GM18861 (cell line): ENCODE measurements at regions not wholly inside any gene's neighbourhood (a gene's known extent, or its start where the extent isn't known, plus 50 kb on each side); places are given as distances from the start of the nearest gene placed in this dataset.
A peak's percentile ranks its signal among the peaks of the same experiment; 100 is the strongest.

Experiments
- ATAC-seq: cut with Tn5 transposase; IDR thresholded peaks from one replicate; pipeline ENCODE4 v1.9.1; 2021; ENCODE audit not compliant: unreplicated experiment

GRCh38 chr16:79339863-79340262 lies 260.7 kb downstream of the MAF start:
- ATAC-seq = no peak

GRCh38 chr16:79337906-79338305 lies 262.6 kb downstream of the MAF start:
- no peak for ATAC-seq

DNA sequence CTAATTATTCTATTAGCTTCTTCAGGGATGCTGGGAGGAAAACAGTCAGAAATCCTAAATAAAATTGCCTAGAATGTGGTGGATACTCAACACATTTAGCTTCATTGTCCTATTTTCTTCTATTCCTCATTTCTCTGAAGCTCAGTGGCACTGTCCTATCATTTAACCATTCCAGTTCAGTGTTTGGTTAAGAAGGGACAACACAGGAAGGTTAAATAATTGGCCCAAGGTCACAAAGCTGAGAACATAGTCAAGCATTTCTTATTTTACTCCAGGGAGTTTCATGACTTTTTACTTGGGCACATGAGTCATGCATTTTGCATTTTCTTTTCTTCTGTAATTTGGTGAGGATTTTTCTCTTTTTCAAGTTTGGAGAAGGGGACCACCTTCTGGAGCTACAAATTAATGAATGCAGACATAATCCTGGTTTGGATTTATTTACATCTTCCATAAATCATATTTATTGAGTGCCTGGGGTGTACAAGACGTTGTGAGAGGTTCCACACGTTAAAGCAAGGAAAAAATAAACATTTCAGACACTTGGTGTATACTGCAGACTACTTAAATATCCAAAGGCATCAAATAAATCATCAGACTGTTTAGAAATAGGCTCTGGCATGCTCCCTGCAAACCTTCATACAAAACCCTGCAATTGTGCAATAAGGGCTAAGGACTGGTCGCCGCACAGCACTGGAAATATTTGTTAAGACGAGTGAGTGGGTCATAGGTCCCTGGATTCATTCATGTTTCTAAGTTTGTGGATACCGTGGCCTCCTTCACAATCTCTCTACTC lies 263.9 kb downstream of the MAF start:
- no peak for ATAC-seq

GRCh38 chr16:79334127-79334526 lies 266.4 kb downstream of the MAF start:
- ATAC-seq = no peak

- no peak for ATAC-seq
These were observed 269.5 kb downstream of the MAF start for GRCh38 chr16:79331066-79331465.

GRCh38 chr16:79329967-79330366 lies 270.6 kb downstream of the MAF start:
- ATAC-seq = no peak

DNA sequence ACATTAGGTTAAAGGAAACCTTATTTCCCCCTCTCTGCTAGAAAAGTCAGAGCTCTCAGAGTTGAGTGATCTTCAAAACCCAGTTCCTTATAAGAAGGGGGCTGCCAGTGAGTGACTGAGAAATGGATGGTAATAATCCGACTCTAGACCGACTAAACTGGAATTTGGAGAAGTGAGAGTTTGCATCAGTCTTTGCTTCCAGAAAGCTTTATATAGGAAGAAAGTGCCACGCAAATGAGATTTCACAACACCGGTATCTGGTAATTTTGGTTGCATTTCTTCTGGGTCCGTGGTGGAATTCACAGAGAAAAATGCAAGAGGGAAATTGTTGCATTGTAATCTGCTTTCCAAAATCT lies 271.4 kb downstream of the MAF start:
- ATAC-seq = no peak

- no peak for ATAC-seq
These were observed 272.0 kb downstream of the MAF start for GRCh38 chr16:79328402-79329165.

DNA sequence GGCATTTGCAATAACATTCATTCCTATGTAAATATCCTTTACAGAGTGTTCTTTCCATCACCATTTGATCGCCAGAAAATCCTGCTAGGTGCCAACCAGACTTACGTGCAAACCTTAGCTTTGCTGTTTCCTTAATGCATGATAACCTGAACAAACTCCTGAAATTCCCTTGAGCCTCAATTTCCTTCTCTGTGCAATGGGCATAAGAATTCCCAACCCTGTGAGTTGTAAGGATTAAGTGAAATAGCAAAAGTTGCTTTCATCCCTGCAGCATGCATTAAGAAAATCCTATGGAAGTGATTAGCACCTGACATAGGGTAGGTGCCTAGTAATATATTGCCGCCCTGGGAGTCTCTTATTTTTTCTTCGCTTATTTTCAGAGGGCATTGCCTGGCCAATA lies 272.7 kb downstream of the MAF start:
- no peak for ATAC-seq

DNA sequence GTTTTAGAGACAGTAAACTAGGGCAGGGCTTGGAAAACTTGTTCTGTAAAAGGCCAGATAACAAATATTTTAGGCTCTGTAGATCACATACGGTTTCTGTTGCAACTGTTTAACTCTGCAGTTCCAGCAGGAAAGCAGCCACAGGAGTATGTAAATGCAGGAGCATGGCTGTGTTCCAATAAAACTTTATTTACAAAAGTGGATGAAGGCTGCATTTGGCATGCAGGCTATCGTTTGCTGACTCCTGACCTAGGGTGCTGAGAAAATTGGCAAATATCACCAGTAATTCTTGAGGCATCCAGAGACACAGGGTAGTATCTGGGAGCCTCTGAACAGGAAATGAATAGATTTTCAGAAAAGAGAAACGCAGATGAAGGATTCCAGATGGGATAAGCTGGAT lies 274.0 kb downstream of the MAF start:
- ATAC-seq = no peak

GRCh38 chr16:79325226-79325945 lies 275.2 kb downstream of the MAF start:
- no peak for ATAC-seq

GRCh38 chr16:79320956-79321355 lies 279.6 kb downstream of the MAF start:
- ATAC-seq = no peak

DNA sequence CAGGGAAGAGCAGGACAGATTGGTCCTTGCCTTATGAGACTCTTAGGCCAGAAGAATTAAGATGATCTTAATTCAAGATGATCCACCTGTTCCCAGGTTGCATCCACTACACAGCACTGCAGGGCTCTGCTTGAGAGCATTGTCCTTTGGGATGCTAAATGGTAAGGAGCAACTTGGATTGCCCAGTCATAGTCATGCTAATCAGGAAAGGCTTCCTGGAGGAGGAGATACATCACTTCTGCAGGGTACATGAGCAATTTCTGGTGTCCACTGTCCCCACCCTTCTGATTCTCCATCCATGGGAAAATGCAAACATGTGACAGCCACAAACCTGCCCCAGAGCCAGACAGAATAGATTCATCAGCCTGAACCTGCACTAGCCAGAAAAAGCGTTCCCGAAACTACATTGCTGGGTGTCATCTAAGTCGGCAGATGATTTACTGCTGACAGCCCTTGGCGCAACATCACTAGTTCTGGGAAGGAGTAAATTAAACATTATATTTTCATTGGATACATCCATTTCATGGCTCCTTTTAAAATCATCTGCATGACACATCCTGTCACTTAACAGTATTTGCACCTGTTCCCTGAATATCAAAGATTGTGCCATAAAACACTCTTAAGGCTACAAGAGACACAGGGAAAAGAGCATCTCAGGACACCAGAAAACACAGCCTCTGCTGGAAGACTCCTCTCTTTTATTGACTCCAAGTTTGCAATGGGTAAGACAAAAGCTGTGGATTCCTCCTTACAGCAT lies 282.2 kb downstream of the MAF start:
- no peak for ATAC-seq

DNA sequence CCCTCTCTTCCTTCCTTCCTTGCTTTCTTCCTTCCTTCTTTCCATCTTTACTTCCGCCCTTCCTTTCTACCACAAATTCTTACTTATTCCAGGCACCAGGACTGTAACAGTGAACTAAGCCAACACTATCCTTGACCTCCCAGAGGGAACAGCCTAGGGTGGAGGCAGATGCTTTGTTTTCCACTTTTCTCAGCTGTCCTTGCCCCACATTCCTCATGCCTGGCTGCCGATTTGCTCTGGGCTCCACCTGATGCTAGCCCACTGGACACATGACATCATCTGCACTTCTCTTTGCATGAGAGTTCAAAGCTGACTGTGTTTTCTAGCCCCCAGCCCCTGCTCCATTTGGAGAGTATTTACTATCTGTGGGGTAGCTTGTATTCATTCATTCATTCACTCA lies 283.0 kb downstream of the MAF start:
- no peak for ATAC-seq

GRCh38 chr16:79317026-79317425 lies 283.5 kb downstream of the MAF start:
- no peak for ATAC-seq

DNA sequence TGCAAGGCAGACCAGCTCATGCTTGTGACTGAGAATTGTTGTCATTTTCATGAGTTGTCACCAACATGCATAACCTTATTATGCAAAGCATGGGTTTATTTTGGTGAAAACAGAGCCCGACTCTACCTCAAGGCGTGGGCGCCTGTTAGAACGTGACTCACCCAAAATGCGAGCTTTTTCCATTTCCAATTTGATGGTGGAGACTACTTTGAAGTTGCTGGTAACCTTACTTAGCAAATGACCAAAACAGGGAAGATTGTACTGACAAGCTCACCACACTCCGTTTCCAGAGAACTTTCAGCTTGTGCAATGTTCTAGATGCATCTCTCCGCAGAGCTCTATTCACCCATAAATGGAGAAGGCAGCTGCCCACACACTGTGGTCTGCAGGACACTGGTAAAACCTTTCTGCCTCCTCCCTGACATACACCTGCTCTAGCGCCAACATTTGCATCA lies 284.5 kb downstream of the MAF start:
- peak; percentile 75 for ATAC-seq

DNA sequence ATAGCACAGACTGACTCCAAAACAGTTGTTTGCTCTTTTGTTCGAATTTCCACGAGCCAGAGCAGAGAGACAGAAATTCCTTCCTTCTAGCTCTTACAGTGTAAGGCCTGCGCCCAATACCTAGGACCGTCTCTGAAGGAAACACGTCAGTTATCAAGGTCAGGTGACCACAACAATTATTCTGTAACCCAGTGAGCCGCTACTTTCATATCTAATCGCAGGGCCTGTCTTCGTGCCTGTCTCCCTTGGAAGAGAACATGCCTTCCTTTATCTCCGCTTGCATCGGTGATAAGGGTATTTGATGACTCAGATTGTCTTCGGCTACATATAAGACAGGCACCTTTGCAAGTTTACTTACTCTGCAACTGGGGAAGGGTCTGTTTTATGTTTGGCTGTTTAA lies 288.0 kb downstream of the MAF start:
- ATAC-seq = no peak

DNA sequence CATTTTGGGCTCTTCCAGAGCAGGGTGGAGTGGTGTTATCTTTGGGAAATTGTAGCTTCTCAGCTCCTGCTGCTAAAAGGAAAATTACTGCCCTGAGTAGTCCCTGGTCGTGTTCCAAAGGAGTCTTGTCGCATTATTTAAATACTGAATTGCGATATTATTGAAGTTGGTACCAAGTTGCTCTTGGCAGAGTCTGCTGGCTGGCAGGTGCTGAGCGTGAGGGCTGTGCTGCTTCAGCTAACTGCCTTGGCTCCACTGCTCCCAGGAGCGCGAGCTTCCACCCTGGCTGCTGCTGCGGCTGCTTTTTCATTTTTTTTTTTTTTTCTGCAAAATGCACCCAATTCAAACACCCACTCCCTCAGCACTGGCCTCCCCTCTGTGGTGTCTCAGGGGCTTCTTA lies 289.8 kb downstream of the MAF start:
- ATAC-seq = no peak

GRCh38 chr16:79309606-79310005 lies 290.9 kb downstream of the MAF start:
- no peak for ATAC-seq

GRCh38 chr16:79307214-79307613 lies 293.3 kb downstream of the MAF start:
- ATAC-seq = no peak

GRCh38 chr16:79305074-79305473 lies 295.5 kb downstream of the MAF start:
- no peak for ATAC-seq
